HepG2 (cell line): ENCODE measurements at regions not wholly inside any gene's neighbourhood (a gene's known extent, or its start where the extent isn't known, plus 50 kb on each side); places are given as distances from the start of the nearest gene placed in this dataset.

ENCODE experiments used
- ATAC-seq: fragments of 200-7000 bp; cut with Tn5 transposase; 3 replicates; pipeline ENCODE4 v1.9.1; 2020; ENCODE audit warnings: mild to moderate bottlenecking, moderate library complexity
- BruUV-seq: library from RNA; stranded (reverse); fragments of 400-500 nt; replicated peaks from 2 replicates; lab custom pipeline; 2021; lab: Mats Ljungman, UMichigan
- CTCF ChIA-PET: fragments of 300-600 bp; formaldehyde crosslinking; extraction: SDS; loops from one replicate; lab custom pipeline; 2021; ENCODE audit warnings: low total read pairs, inconsistent platforms, low intra/inter-chr PET ratio; lab: Yijun Ruan, JAX
- POLR2A ChIA-PET: fragments of 350-600 bp; sonication (Branson Sonifier 250); formaldehyde crosslinking; loops from one replicate; lab custom pipeline; 2020; ENCODE audit warnings: antibody characterized with exemption, inconsistent platforms; lab: Yijun Ruan, JAX
- DNase-seq: peaks from one replicate; pipeline ENCODE4 v3.0.0-alpha.2; 2015; ENCODE audit warnings: low spot score
- FAIRE-seq: peaks from 3 replicates; lab custom pipeline; 2011; peaks lifted over from hg19 to GRCh38; lab: Jason Lieb, UNC
- H2AFZ ChIP-seq: one replicate; pipeline ENCODE4 v1.6.1; 2011; ENCODE audit warnings: low read length, inconsistent platforms
- H3K27ac ChIP-seq: fragments of 300-600 bp; 3 replicates; pipeline ENCODE4 v1.8.0; 2011; ENCODE audit warnings: mixed run types, mild to moderate bottlenecking, mixed read lengths, low read length, inconsistent platforms; ENCODE audit not compliant: insufficient read depth; ENCODE audit errors: extremely low read length
- H3K27me3 ChIP-seq, 2 experiments: fragments of 200-600 bp in 1 of 2; 2 replicates in 1 of 2; 3 replicates in 1 of 2; pipeline versions ENCODE4 v1.6.0 to v1.8.0; 2011; ENCODE audit warnings: low read length in 2 of 2, mild to moderate bottlenecking in 2 of 2, moderate library complexity in 2 of 2, inconsistent platforms in 1 of 2; ENCODE audit not compliant: insufficient read depth in 2 of 2, control insufficient read depth in 1 of 2
- H3K36me3 ChIP-seq, 2 experiments: fragments of 200-600 bp in 1 of 2; replicated peaks in 1 of 2; 2 replicates in 1 of 2; 3 replicates in 1 of 2; pipeline versions ENCODE4 v1.5.1 to v1.8.0; 2011; ENCODE audit warnings: low read length in 2 of 2, inconsistent platforms in 1 of 2; ENCODE audit not compliant: insufficient read depth in 2 of 2, control insufficient read depth in 1 of 2
- H3K4me1 ChIP-seq: 2 replicates; pipeline ENCODE4 v1.5.1; 2012; ENCODE audit warnings: low read length, inconsistent platforms; ENCODE audit not compliant: insufficient read depth
- H3K4me2 ChIP-seq: 2 replicates; pipeline ENCODE4 v1.6.0; 2011; ENCODE audit warnings: low read depth, low read length, inconsistent platforms
- H3K4me3 ChIP-seq, 3 experiments: fragments of 200-600 bp in 1 of 3; sonication (generic), shearing (Covaris generic) in 1 of 3; replicated peaks in 1 of 3; 2 replicates each; pipeline ENCODE4 v1.5.1; 2011 to 2016; ENCODE audit warnings: low read length in 3 of 3, inconsistent platforms in 2 of 3, low read depth in 2 of 3, mild to moderate bottlenecking in 2 of 3, control low read depth in 1 of 3, mixed read lengths in 1 of 3; ENCODE audit not compliant: insufficient read depth in 1 of 3
- H3K79me2 ChIP-seq: one replicate; pipeline ENCODE4 v1.6.1; 2011; ENCODE audit warnings: low read length, inconsistent platforms; ENCODE audit not compliant: insufficient read depth
- H3K9ac ChIP-seq: 2 replicates; pipeline ENCODE4 v1.6.0; 2011; ENCODE audit warnings: mild to moderate bottlenecking, low read depth, low read length, inconsistent platforms; ENCODE audit not compliant: insufficient read depth
- H3K9me3 ChIP-seq: 2 replicates; pipeline ENCODE4 v1.5.1; 2012; ENCODE audit warnings: mild to moderate bottlenecking, low read length
- H4K20me1 ChIP-seq: 2 replicates; pipeline ENCODE4 v1.6.0; 2011; ENCODE audit warnings: inconsistent platforms, mild to moderate bottlenecking, low read length, moderate library complexity; ENCODE audit not compliant: insufficient read depth
- AGO1 ChIP-seq: fragments of 200-400 bp; formaldehyde crosslinking; IDR thresholded peaks from 2 replicates; pipeline ENCODE4 v1.6.1; 2017; ENCODE audit warnings: mild to moderate bottlenecking, low read depth, low read length, moderate library complexity; ENCODE audit not compliant: poor library complexity, severe bottlenecking
- FOXP1 ChIP-seq, 2 experiments: fragments of 450-650 bp in 1 of 2; IDR thresholded peaks; 2 replicates each; pipeline ENCODE4 v1.6.1; 2017 to 2018; ENCODE audit warnings: antibody characterized with exemption in 1 of 2
- NBN ChIP-seq: fragments of 450-650 bp; conservative IDR thresholded peaks from 2 replicates; pipeline ENCODE4 v1.6.1; 2017
- ZMAT3 ChIP-seq: sonication (generic); formaldehyde crosslinking; conservative IDR thresholded peaks from 2 replicates; pipeline ENCODE4 v1.7.0; 2021; ENCODE audit warnings: missing genetic modification reagents
- ZNF282 ChIP-seq: fragments of 450-650 bp; IDR thresholded peaks from 2 replicates; pipeline ENCODE4 v1.6.1; 2018; ENCODE audit not compliant: partially characterized antibody
- ZNF337 ChIP-seq: sonication (generic); formaldehyde crosslinking; IDR thresholded peaks from 2 replicates; pipeline ENCODE4 v1.5.1; 2020; ENCODE audit warnings: missing genetic modification reagents, low read depth, mild to moderate bottlenecking, borderline replicate concordance
- ZNF569 ChIP-seq: sonication (generic); formaldehyde crosslinking; IDR thresholded peaks from 2 replicates; pipeline ENCODE4 v1.5.0; 2020; ENCODE audit warnings: mild to moderate bottlenecking, missing genetic modification reagents, moderate library complexity, borderline replicate concordance
- ZNF879 ChIP-seq: sonication (generic); formaldehyde crosslinking; IDR thresholded peaks from 2 replicates; pipeline ENCODE4 v1.8.1; 2023; ENCODE audit warnings: missing genetic modification reagents
- WGBS: methylation state at CpG from one replicate; pipeline ENCODE4 v1.1.6; 2017; ENCODE audit warnings: low lambda C conversion rate; 5-methylcytosine and 5-hydroxymethylcytosine counted together
- in situ Hi-C: cut with HindIII; loops from 2 replicates; pipeline ENCODE4 v1.10.0; 2017; ENCODE audit warnings: low pct_unique_long_range_greater_than_20kb; ENCODE audit not compliant: extremely low pct_ligation_motif_present
- intact Hi-C: fragments of 100-400 bp; cut with micrococcal nuclease; formaldehyde crosslinking; loops from one replicate; pipeline ENCODE4 v1.10.0; 2022; ENCODE audit not compliant: unreplicated experiment
- TF ChIP-seq, protein P1 (sequence below): sonication (generic); formaldehyde crosslinking; IDR thresholded peaks from 2 replicates; pipeline ENCODE4 v1.8.1; 2023; ENCODE audit warnings: mild to moderate bottlenecking, missing genetic modification reagents
- TF ChIP-seq, protein P2 (sequence below): sonication (generic); formaldehyde crosslinking; IDR thresholded peaks from 2 replicates; pipeline ENCODE4 v1.5.0; 2020; ENCODE audit warnings: missing genetic modification reagents, mild to moderate bottlenecking, borderline replicate concordance
- TF ChIP-seq, protein P3 (sequence below): sonication (generic); formaldehyde crosslinking; IDR thresholded peaks from 2 replicates; pipeline ENCODE4 v1.4.0; 2020; ENCODE audit warnings: missing genetic modification reagents
- TF ChIP-seq, protein P4 (sequence below): IDR thresholded peaks from 2 replicates; pipeline ENCODE4 v1.6.1; 2016; ENCODE audit warnings: missing biosample characterization, missing genetic modification reagents, low read depth

DNA sequence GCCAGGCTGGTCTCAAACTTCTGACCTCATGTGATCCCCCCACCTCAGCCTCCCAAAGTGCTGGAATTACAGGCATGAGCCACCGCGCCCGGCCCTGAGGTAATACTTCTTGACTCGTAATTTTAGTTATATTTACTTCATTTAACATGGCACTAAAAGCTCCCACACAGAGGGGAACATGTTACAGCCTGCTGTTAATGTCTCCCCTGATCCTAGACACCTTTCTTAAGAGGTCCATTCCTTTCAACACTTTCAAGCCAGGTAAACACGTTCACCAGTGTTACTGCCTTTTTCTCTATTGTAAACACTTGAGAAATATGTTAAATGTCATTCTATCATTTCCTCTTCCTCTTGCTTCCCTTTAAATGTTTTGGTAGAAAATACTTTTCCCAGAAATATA lies 161.4 kb downstream of the METTL4 start:
- ChIA-PET CTCF (no interaction called here), POLR2A (no interaction called here)
- 28% methylated on average over 5 of the region's 5 CpGs for WGBS
- in situ Hi-C loops: no loop called here
- Histone ChIP-seq H3K27me3 (no peaks in the 10 kb centered on the region), H3K4me2 (no peak overlapping the region), H3K27ac (no peak overlapping the region), H3K4me1 (no peaks in the 10 kb centered on the region), H4K20me1 (no peaks in the 10 kb centered on the region), H3K79me2 (no peaks in the 10 kb centered on the region), H3K36me3 (no peaks in the 10 kb centered on the region), H3K9me3 (no peaks in the 10 kb centered on the region), H3K9ac (no peak overlapping the region), H2AFZ (no peak overlapping the region), H3K4me3 (no peak overlapping the region)
- no peak for FAIRE-seq
- intact Hi-C loops: no loop called here
- DNase-seq: no peak
- no TSS peak for BruUV-seq
- no peak for TF ChIP-seq ZMAT3
- TF ChIP-seq NBN: no peak
- TF ChIP-seq, protein P1, sequence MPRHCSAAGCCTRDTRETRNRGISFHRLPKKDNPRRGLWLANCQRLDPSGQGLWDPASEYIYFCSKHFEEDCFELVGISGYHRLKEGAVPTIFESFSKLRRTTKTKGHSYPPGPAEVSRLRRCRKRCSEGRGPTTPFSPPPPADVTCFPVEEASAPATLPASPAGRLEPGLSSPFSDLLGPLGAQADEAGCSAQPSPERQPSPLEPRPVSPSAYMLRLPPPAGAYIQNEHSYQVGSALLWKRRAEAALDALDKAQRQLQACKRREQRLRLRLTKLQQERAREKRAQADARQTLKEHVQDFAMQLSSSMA (CRISPR knock-in tag): no peak
- TF ChIP-seq ZNF879 (CRISPR knock-in tag): no peak
- TF ChIP-seq ZNF569: no peak
- TF ChIP-seq ZNF337 (CRISPR knock-in tag): no peak
- TF ChIP-seq, protein P2, sequence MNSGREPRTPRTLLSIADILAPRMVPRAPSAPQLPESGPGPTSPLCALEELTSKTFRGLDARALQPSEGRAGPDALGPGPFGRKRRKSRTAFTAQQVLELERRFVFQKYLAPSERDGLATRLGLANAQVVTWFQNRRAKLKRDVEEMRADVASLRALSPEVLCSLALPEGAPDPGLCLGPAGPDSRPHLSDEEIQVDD (CRISPR knock-in tag): no peak
- no peak for TF ChIP-seq FOXP1 (IDR thresholded peaks at IDR 0.05)
- TF ChIP-seq FOXP1 (CRISPR knock-in tag; IDR thresholded peaks at IDR 0.05): no peak
- TF ChIP-seq, protein P3, sequence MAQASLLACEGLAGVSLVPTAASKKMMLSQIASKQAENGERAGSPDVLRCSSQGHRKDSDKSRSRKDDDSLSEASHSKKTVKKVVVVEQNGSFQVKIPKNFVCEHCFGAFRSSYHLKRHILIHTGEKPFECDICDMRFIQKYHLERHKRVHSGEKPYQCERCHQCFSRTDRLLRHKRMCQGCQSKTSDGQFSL (CRISPR knock-in tag): no peak
- TF ChIP-seq, protein P4, sequence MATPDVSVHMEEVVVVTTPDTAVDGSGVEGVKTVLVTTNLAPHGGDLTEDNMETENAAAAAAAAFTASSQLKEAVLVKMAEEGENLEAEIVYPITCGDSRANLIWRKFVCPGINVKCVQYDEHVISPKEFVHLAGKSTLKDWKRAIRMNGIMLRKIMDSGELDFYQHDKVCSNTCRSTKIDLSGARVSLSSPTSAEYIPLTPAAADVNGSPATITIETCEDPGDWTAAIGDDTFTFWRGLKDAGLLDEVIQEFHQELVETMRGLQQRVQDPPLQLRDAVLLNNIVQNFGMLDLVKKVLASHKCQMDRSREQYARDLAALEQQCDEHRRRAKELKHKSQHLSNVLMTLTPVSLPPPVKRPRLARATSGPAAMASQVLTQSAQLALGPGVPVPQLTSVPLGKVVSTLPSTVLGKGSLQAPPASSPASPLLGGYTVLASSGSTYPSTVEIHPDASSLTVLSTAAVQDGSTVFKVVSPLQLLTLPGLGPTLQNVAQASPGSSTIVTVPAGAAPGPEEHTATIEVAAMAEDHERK (CRISPR knock-in tag): no peak
- TF ChIP-seq AGO1: no peak
- TF ChIP-seq ZNF282: no peak
- ATAC-seq: no peak
